Stomach (tissue), 8 donors: ENCODE measurements at regions not wholly inside any gene's neighbourhood (a gene's known extent, or its start where the extent isn't known, plus 50 kb on each side); places are given as distances from the start of the nearest gene placed in this dataset.

Source experiments
- DNase-seq, 2 donors: peaks; one replicate each; pipeline versions ENCODE4 v3.0.0 to v3.0.0-alpha.2; 2013 to 2019
- H3K27ac ChIP-seq, 5 donors: fragments of 200-600 bp in 4 of 5; sonication (generic) in 4 of 5; one replicate each; pipeline ENCODE4 v1.5.1; 2013 to 2019; ENCODE audit warnings: mild to moderate bottlenecking in 1 of 5, moderate library complexity in 1 of 5
- H3K27me3 ChIP-seq, 3 donors: fragments of 200-600 bp; sonication (generic); one replicate each; pipeline ENCODE4 v1.5.1; 2017 to 2019; ENCODE audit warnings: mixed run types in 1 of 3
- H3K36me3 ChIP-seq, 4 donors: fragments of 200-600 bp; sonication (generic); 1 replicate in 3 of 4; 2 replicates in 1 of 4; pipeline ENCODE4 v1.5.1; 2016 to 2019
- H3K4me1 ChIP-seq, 4 donors: fragments of 200-600 bp; sonication (generic); one replicate each; pipeline ENCODE4 v1.5.1; 2016 to 2019
- H3K4me3 ChIP-seq, 4 donors: fragments of 200-600 bp; sonication (generic) in 3 of 4; one replicate each; pipeline ENCODE4 v1.5.1; 2016 to 2019; ENCODE audit warnings: mild to moderate bottlenecking in 1 of 4
- H3K9me3 ChIP-seq, 4 donors: fragments of 200-600 bp; sonication (generic); one replicate each; pipeline ENCODE4 v1.5.1; 2016 to 2019
- CTCF ChIP-seq, 7 experiments: fragments of 450-650 bp in 4 of 7; fragments of 200-600 bp in 3 of 7; sonication (generic) in 3 of 7; IDR thresholded peaks; one replicate each; pipeline ENCODE4 v1.5.1; 2016 to 2019; ENCODE audit warnings: antibody characterized with exemption in 7 of 7, control low read depth in 2 of 7, mild to moderate bottlenecking in 1 of 7
- EP300 ChIP-seq: sonication (generic); formaldehyde crosslinking; IDR thresholded peaks from one replicate; pipeline ENCODE4 v1.6.1; 2017; ENCODE audit warnings: antibody characterized with exemption
- POLR2A ChIP-seq, 4 donors: fragments of 450-650 bp; IDR thresholded peaks; one replicate each; pipeline ENCODE4 v1.6.1; 2016; ENCODE audit warnings: antibody characterized with exemption in 4 of 4, control low read depth in 2 of 4, mild to moderate bottlenecking in 1 of 4, moderate library complexity in 1 of 4
- POLR2AphosphoS5 ChIP-seq, 3 donors: sonication (generic); formaldehyde crosslinking; IDR thresholded peaks; one replicate each; pipeline ENCODE4 v1.6.1; 2016; ENCODE audit warnings: antibody characterized with exemption in 3 of 3
- WGBS, 5 donors: extraction: QIAGEN DNeasy Blood & Tissue Kit in 3 of 5; methylation state at CpG; one replicate each; pipeline versions ENCODE4 v1.1.5 to v1.1.7; 2013 to 2018; 5-methylcytosine and 5-hydroxymethylcytosine counted together
- intact Hi-C: fragments of 100-400 bp; cut with DNase I; formaldehyde crosslinking; loops from one replicate; pipeline ENCODE4 v1.15.1; 2023; ENCODE audit warnings: low total_unique reads
- donor health status: healthy with polysubstance abuse.
- donor health status: Bipolar disorder and iron deficiency.
- donor health status: healthy.

GRCh38 chr5:167814040-167814439 is 477.4 kb upstream of the WWC1 start:
- Histone ChIP-seq H3K4me3 (no peak overlapping the region), H3K27me3 (no peaks in the 10 kb centered on the region), H3K4me1 (no peaks in the 10 kb centered on the region), H3K27ac (no peak overlapping the region), H3K9me3 (no peaks in the 10 kb centered on the region), H3K36me3 (no peaks in the 10 kb centered on the region)
- no peak for TF ChIP-seq CTCF (IDR thresholded peaks at IDR 0.05)
- no peak for TF ChIP-seq POLR2AphosphoS5 (IDR thresholded peaks at IDR 0.05)
- TF ChIP-seq EP300 = no peak
- no peak for DNase-seq
- intact Hi-C loops = no loop called here
- WGBS, 5 donors = 59 to 65% (median 64%) methylated on average over 6 of the region's 6 CpGs

- intact Hi-C loops = no loop called here
- H3K4me1 ChIP-seq = no peaks in the 10 kb centered on the region
- no peaks in the 10 kb centered on the region for H3K36me3 ChIP-seq
- no peak overlapping the region for H3K27ac ChIP-seq
- H3K4me3 ChIP-seq = no peak overlapping the region
- H3K9me3 ChIP-seq = no peaks in the 10 kb centered on the region
- TF ChIP-seq EP300 = no peak
- TF ChIP-seq POLR2A (IDR thresholded peaks at IDR 0.05) = no peak
- TF ChIP-seq POLR2AphosphoS5 (IDR thresholded peaks at IDR 0.05) = no peak
- DNase-seq = no peak
- WGBS, 5 donors = 32 to 49% (median 44%) methylated on average over 4 of the region's 4 CpGs
- H3K27me3 ChIP-seq = no peaks in the 10 kb centered on the region
These were observed 476.6 kb upstream of the WWC1 start for GRCh38 chr5:167814828-167815227.

GRCh38 chr5:167816354-167816753 is 475.1 kb upstream of the WWC1 start:
- H3K4me3 ChIP-seq = no peak overlapping the region
- TF ChIP-seq POLR2A (IDR thresholded peaks at IDR 0.05) (no peak), POLR2AphosphoS5 (IDR thresholded peaks at IDR 0.05) (no peak), CTCF (IDR thresholded peaks at IDR 0.05) (no peak), EP300 (no peak)
- intact Hi-C loops = no loop called here
- 43 to 49% (median 46%) methylated on average over 3 of the region's 3 CpGs for WGBS, 5 donors
- H3K27ac ChIP-seq = no peak overlapping the region
- no peaks in the 10 kb centered on the region for H3K27me3 ChIP-seq
- no peaks in the 10 kb centered on the region for H3K9me3 ChIP-seq
- no peak for DNase-seq
- no peaks in the 10 kb centered on the region for H3K36me3 ChIP-seq
- H3K4me1 ChIP-seq = no peaks in the 10 kb centered on the region

GRCh38 chr5:167816864-167817263 is 474.6 kb upstream of the WWC1 start:
- Histone ChIP-seq H3K4me3 (no peak overlapping the region), H3K27ac (no peak overlapping the region), H3K4me1 (no peaks in the 10 kb centered on the region), H3K36me3 (no peaks in the 10 kb centered on the region), H3K27me3 (no peaks in the 10 kb centered on the region), H3K9me3 (no peaks in the 10 kb centered on the region)
- intact Hi-C loops = no loop called here
- 84 to 87% (median 85%) methylated on average over 4 of the region's 4 CpGs for WGBS, 5 donors
- TF ChIP-seq EP300 (no peak), POLR2AphosphoS5 (IDR thresholded peaks at IDR 0.05) (no peak), CTCF (IDR thresholded peaks at IDR 0.05) (no peak), POLR2A (IDR thresholded peaks at IDR 0.05) (no peak)
- DNase-seq = no peak

GRCh38 chr5:167819406-167819805 is 472.0 kb upstream of the WWC1 start:
- no peaks in the 10 kb centered on the region for H3K36me3 ChIP-seq
- no peak overlapping the region for H3K27ac ChIP-seq
- intact Hi-C loops = no loop called here
- TF ChIP-seq EP300 (no peak), POLR2A (IDR thresholded peaks at IDR 0.05) (no peak), POLR2AphosphoS5 (IDR thresholded peaks at IDR 0.05) (no peak), CTCF (IDR thresholded peaks at IDR 0.05) (no peak)
- peaks cover 0 to 6% (median 0%) of the 10 kb centered on the region in 3 donors for H3K27me3 ChIP-seq
- DNase-seq = no peak
- H3K9me3 ChIP-seq = no peaks in the 10 kb centered on the region
- WGBS, 5 donors = 73 to 84% (median 74%) methylated on average over 3 of the region's 3 CpGs
- no peaks in the 10 kb centered on the region for H3K4me1 ChIP-seq
- H3K4me3 ChIP-seq = no peak overlapping the region
